ENCODE measurements at regions not wholly inside any gene's neighbourhood (a gene's known extent, or its start where the extent isn't known, plus 50 kb on each side); places are given as distances from the start of the nearest gene placed in this dataset.

GRCh38 chr6:1130709-1131108 is 181.2 kb upstream of the FOXQ1 start:
- DNase-seq (ENCODE audit: low read depth) = no peak
- H3K4me3 ChIP-seq (ENCODE audit: low read length) = no peak overlapping the region

GRCh38 chr6:1129131-1129530 is 182.8 kb upstream of the FOXQ1 start:
- H3K4me3 ChIP-seq (ENCODE audit: low read length) = no peak overlapping the region
- no peak for DNase-seq (ENCODE audit: low read depth)
- no peak for TF ChIP-seq CTCF (IDR thresholded peaks at IDR 0.05; ENCODE audit: insufficient read depth, low read depth, low read length, missing control alignments)

More at GRCh38 chr6:1130709-1131108, 181.2 kb upstream of the FOXQ1 start:
- TF ChIP-seq CTCF (IDR thresholded peaks at IDR 0.05; ENCODE audit: insufficient read depth, low read depth, low read length, missing control alignments) = no peak

DNA sequence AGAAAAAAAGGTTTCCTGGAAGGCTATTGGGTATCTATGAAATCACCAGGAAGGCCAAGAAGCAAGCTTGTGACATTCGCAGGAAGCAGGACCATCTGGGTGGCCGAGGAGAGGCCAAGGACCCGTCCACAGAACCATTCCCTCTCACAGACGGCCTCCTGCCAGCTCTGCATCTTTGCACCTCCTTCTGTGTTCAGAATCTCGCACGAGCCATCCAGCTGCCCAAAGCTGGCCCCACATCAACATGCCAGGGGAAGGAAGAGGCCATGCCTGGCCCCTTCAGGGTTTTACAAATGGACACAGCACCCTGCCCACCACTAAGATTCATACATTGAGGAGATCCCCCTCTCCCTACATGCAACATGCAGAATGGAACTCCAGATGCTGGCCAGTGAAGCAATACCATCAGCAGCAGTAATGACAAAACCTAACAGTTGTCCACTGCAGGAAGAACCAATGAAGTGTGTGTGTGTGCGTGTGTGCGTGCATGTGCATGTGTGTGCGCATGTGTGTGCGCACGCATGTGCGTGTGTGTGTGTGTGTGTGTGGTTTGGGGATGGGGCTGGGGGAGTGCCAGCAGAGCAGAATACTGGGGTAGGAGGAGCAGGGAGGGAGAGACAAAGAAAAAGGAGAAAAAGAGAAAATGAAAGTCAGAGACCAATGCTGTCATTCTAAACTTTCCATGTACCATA is 184.2 kb upstream of the FOXQ1 start:
- H3K4me3 ChIP-seq (ENCODE audit: low read length) = no peak overlapping the region
- no peak for TF ChIP-seq CTCF (IDR thresholded peaks at IDR 0.05; ENCODE audit: insufficient read depth, low read depth, low read length, missing control alignments)
- DNase-seq (ENCODE audit: low read depth) = no peak

DNA sequence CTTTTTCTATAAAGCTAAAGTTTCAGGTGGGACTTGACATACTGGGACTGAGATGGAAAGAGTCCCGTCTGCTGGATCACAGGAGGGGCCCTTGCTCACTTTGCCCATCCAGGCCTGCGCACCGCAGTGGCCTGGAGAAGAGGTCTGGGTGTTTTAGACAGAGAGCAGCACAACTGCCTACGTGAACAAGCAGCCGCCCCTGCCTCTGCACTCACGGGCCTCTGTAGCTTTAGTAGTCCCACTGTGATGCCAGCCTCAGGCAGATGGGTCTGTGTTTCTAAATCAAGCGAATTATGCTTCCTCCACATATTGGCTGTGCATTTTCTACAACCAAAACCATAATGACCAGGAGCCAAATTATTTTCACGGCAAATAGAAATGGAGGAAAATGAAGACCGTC is 184.8 kb upstream of the FOXQ1 start:
- no peak for TF ChIP-seq CTCF (IDR thresholded peaks at IDR 0.05; ENCODE audit: insufficient read depth, low read depth, low read length, missing control alignments)
- H3K4me3 ChIP-seq (ENCODE audit: low read length) = no peak overlapping the region

DNA sequence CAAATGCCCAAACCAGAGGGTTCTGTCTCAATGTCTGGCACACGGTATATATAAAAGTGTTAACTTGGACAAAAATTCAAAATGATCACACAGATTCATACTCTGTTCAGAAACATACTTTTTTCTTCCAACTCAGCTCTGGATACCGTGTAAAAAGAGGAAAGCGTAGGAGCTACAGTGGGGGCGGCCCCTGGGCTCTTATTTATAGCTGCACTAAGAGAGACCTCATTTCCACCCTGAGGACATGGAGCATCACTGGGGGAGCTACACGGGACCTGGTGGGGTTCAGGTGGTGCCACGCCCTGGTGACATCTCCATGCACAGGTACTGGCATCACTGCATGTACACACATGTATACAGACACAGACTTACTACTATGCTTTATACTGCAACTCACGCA is 185.9 kb upstream of the FOXQ1 start:
- no peak overlapping the region for H3K4me3 ChIP-seq (ENCODE audit: low read length)
- no peak for TF ChIP-seq CTCF (IDR thresholded peaks at IDR 0.05; ENCODE audit: insufficient read depth, low read depth, low read length, missing control alignments)
- no peak for DNase-seq (ENCODE audit: low read depth)

More for the DNA sequence above, 184.8 kb upstream of the FOXQ1 start:
- DNase-seq (ENCODE audit: low read depth) = no peak

- no peak for TF ChIP-seq CTCF (IDR thresholded peaks at IDR 0.05; ENCODE audit: insufficient read depth, low read depth, low read length, missing control alignments)
- no peak for DNase-seq (ENCODE audit: low read depth)
- H3K4me3 ChIP-seq (ENCODE audit: low read length) = no peak overlapping the region
Measured at GRCh38 chr6:1125297-1125696, 186.6 kb upstream of the FOXQ1 start.

- DNase-seq (ENCODE audit: low read depth) = peak; percentile 47
- no peak for TF ChIP-seq CTCF (IDR thresholded peaks at IDR 0.05; ENCODE audit: insufficient read depth, low read depth, low read length, missing control alignments)
- H3K4me3 ChIP-seq (ENCODE audit: low read length) = no peak overlapping the region
Measured at GRCh38 chr6:1124885-1125284, 187.0 kb upstream of the FOXQ1 start.
